SJSA1 (cell line): ENCODE measurements at regions not wholly inside any gene's neighbourhood (a gene's known extent, or its start where the extent isn't known, plus 50 kb on each side); places are given as distances from the start of the nearest gene placed in this dataset.

Experiments used
- DNase-seq, 2 experiments: peaks; one replicate each; pipeline ENCODE4 v3.0.0-alpha.2; 2015 to 2020; ENCODE audit warnings: low spot score in 2 of 2, low read depth in 1 of 2
- H3K27ac ChIP-seq: fragments of 250-450 bp; sonication (Bioruptor Pico); 2 replicates; pipeline ENCODE4 v1.5.1; 2020; ENCODE audit warnings: mild to moderate bottlenecking, moderate library complexity
- H3K27me3 ChIP-seq: fragments of 250-450 bp; sonication (Bioruptor Pico); replicated peaks from 2 replicates; pipeline ENCODE4 v1.5.1; 2020; ENCODE audit warnings: mild to moderate bottlenecking, moderate library complexity
- H3K36me3 ChIP-seq: fragments of 250-450 bp; sonication (Bioruptor Pico); 2 replicates; pipeline ENCODE4 v1.5.1; 2020; ENCODE audit warnings: mild to moderate bottlenecking
- H3K4me1 ChIP-seq: fragments of 250-450 bp; sonication (Bioruptor Pico); replicated peaks from 2 replicates; pipeline ENCODE4 v1.6.1; 2021; ENCODE audit warnings: mild to moderate bottlenecking
- H3K4me3 ChIP-seq: fragments of 250-450 bp; sonication (Bioruptor Pico); 2 replicates; pipeline ENCODE4 v1.5.1; 2020; ENCODE audit warnings: mild to moderate bottlenecking
- H3K9me3 ChIP-seq: fragments of 250-450 bp; sonication (Bioruptor Pico); replicated peaks from 2 replicates; pipeline ENCODE4 v1.5.1; 2020; ENCODE audit warnings: mild to moderate bottlenecking

GRCh38 chr20:52845044-52845443 lies 127.1 kb upstream of the TSHZ2 start:
- H3K36me3 ChIP-seq: no peaks in the 10 kb centered on the region
- no peak overlapping the region for H3K4me3 ChIP-seq
- no peak overlapping the region for H3K27ac ChIP-seq
- H3K9me3 ChIP-seq: no peaks in the 10 kb centered on the region
- peaks cover 11% of the 10 kb centered on the region for H3K4me1 ChIP-seq
- H3K27me3 ChIP-seq: no peaks in the 10 kb centered on the region
- DNase-seq: no peak

- DNase-seq: no peak
- Histone ChIP-seq H3K9me3 (no peaks in the 10 kb centered on the region), H3K4me3 (no peak overlapping the region), H3K27ac (no peak overlapping the region), H3K4me1 (peaks cover 11% of the 10 kb centered on the region), H3K36me3 (no peaks in the 10 kb centered on the region), H3K27me3 (no peaks in the 10 kb centered on the region)
These were observed 128.7 kb upstream of the TSHZ2 start for GRCh38 chr20:52843425-52843824.

GRCh38 chr20:52841003-52841402 lies 131.2 kb upstream of the TSHZ2 start:
- no peak for DNase-seq
- H3K36me3 ChIP-seq: no peaks in the 10 kb centered on the region
- no peaks in the 10 kb centered on the region for H3K4me1 ChIP-seq
- H3K9me3 ChIP-seq: no peaks in the 10 kb centered on the region
- no peak overlapping the region for H3K4me3 ChIP-seq
- no peaks in the 10 kb centered on the region; the same call in 1 of the 2 replicates for H3K27me3 ChIP-seq
- no peak overlapping the region for H3K27ac ChIP-seq

- no peak for DNase-seq
- no peaks in the 10 kb centered on the region for H3K36me3 ChIP-seq
- H3K27me3 ChIP-seq: no peaks in the 10 kb centered on the region; the same call in 1 of the 2 replicates
- no peak overlapping the region for H3K4me3 ChIP-seq
- H3K9me3 ChIP-seq: no peaks in the 10 kb centered on the region
- no peak overlapping the region for H3K27ac ChIP-seq
- no peaks in the 10 kb centered on the region for H3K4me1 ChIP-seq
These were observed 132.1 kb upstream of the TSHZ2 start for GRCh38 chr20:52840041-52840440.

DNA sequence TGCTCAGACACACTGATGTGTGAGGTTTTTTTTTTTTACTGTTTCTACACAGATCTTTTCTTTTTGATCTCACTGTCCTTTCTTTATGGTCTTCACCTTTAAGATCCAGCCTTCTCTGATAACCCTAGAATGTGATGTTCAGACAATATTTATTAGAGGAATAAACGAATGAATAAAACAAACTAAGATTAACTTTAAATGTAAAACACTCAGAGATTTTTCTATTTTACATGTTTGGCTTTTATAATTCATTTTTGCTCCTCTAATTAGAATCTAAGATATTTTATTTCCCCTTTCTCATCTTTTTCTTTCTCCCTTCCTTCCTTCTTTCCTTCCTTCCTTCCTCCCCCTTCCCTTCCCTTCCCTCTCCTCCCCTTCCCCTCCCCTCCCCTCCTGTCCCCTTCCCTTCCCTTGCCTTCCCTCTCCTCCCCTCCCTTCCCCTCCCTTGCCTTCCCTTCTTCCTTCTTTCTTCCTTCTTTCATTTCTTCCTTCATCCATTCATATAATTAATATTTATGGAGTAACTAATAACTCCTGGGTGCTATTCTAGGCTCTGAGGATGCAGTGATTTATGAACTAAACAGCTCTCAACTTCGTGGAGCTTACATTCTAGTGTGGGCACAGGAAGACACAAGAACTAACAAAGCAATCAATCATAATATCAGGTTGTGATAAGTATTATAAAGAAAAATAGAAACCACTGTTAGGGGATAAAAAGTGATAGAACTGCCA lies 133.5 kb upstream of the TSHZ2 start:
- H3K27ac ChIP-seq: no peak overlapping the region
- H3K27me3 ChIP-seq: no peaks in the 10 kb centered on the region; the same call in 1 of the 2 replicates
- H3K4me1 ChIP-seq: no peaks in the 10 kb centered on the region
- no peak for DNase-seq
- no peaks in the 10 kb centered on the region for H3K36me3 ChIP-seq
- no peaks in the 10 kb centered on the region for H3K9me3 ChIP-seq
- H3K4me3 ChIP-seq: no peak overlapping the region

GRCh38 chr20:52837378-52837777 lies 134.8 kb upstream of the TSHZ2 start:
- Histone ChIP-seq H3K9me3 (no peaks in the 10 kb centered on the region), H3K4me3 (no peak overlapping the region), H3K27ac (no peak overlapping the region), H3K36me3 (no peaks in the 10 kb centered on the region), H3K27me3 (no peaks in the 10 kb centered on the region; the same call in 1 of the 2 replicates), H3K4me1 (no peaks in the 10 kb centered on the region)
- DNase-seq: no peak

GRCh38 chr20:52833901-52834300 lies 138.3 kb upstream of the TSHZ2 start:
- DNase-seq: no peak
- Histone ChIP-seq H3K36me3 (no peaks in the 10 kb centered on the region), H3K27ac (no peak overlapping the region), H3K27me3 (no peaks in the 10 kb centered on the region; the same call in 1 of the 2 replicates), H3K9me3 (no peaks in the 10 kb centered on the region), H3K4me1 (no peaks in the 10 kb centered on the region), H3K4me3 (no peak overlapping the region)

- DNase-seq: no peak
- no peak overlapping the region for H3K4me3 ChIP-seq
- no peaks in the 10 kb centered on the region for H3K36me3 ChIP-seq
- no peaks in the 10 kb centered on the region for H3K4me1 ChIP-seq
- no peak overlapping the region for H3K27ac ChIP-seq
- H3K27me3 ChIP-seq: no peaks in the 10 kb centered on the region
- H3K9me3 ChIP-seq: no peaks in the 10 kb centered on the region
These were observed 139.9 kb upstream of the TSHZ2 start for GRCh38 chr20:52832151-52832774.

- no peak for DNase-seq
These were observed 141.6 kb upstream of the TSHZ2 start for GRCh38 chr20:52830598-52830997.

DNA sequence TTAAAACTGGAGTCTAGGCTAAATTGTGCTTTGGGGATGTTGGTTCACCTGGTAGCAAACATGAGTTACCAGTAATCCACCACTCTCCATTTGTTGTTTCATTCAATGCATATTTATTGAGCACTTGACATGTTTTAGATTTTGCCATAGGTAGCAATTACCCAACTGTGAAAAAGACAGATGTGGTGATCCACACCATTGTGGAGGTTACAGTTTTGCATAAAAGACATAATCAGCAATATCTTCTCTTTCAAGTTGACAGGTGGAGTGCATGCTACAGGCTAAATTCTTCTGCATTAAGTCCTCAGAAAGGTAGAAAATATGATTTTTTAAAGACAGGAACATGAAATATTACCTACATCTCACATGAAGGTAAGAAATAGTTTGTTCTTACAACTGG lies 143.0 kb upstream of the TSHZ2 start:
- Histone ChIP-seq H3K4me3 (no peak overlapping the region), H3K9me3 (no peaks in the 10 kb centered on the region), H3K36me3 (no peaks in the 10 kb centered on the region), H3K27ac (no peak overlapping the region), H3K27me3 (no peaks in the 10 kb centered on the region), H3K4me1 (no peaks in the 10 kb centered on the region)
- no peak for DNase-seq

More at GRCh38 chr20:52830598-52830997, 141.6 kb upstream of the TSHZ2 start:
- Histone ChIP-seq H3K9me3 (no peaks in the 10 kb centered on the region), H3K4me1 (no peaks in the 10 kb centered on the region), H3K36me3 (no peaks in the 10 kb centered on the region), H3K27ac (no peak overlapping the region), H3K27me3 (no peaks in the 10 kb centered on the region), H3K4me3 (no peak overlapping the region)

DNA sequence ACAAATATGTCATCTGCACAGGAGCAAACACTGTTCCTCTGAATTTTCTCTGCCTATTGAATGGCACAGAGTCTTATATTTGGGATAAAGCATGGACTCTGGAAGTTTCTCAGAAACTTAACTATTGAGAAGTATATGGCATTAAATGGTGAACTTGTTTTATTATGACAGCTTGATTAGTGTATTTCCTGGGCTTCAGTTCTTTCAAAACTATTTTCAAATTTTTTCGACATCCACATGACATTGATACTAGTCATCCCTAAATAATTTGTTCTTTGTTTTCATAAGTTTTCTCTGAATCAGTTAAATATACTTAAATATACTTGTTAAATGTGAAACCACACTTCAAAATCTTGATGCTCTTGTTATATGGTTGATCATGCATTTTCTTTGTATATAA lies 144.0 kb upstream of the TSHZ2 start:
- Histone ChIP-seq H3K27ac (no peak overlapping the region), H3K36me3 (no peaks in the 10 kb centered on the region), H3K27me3 (no peaks in the 10 kb centered on the region), H3K4me1 (no peaks in the 10 kb centered on the region), H3K4me3 (no peak overlapping the region), H3K9me3 (no peaks in the 10 kb centered on the region)
- DNase-seq: no peak

DNA sequence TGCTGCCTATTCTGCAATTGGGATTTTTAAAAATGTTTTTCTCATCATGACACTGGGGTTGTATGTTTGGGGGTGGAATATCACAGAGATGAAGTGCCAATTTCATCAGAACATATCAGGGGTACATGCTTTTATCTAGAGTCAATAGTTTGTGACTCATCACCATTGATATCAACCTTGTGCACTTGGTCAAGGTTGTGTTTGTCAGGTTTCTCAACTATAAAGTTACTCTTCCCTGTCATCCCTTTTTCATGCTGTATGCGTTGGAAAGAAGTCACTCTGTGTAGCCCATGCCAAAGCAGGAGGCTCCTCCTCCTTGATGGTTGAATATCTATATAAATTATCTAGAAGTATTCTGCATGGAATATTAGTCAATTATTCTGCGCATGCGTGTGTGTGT lies 145.4 kb upstream of the TSHZ2 start:
- H3K36me3 ChIP-seq: no peaks in the 10 kb centered on the region
- DNase-seq: no peak
- H3K4me3 ChIP-seq: no peak overlapping the region
- H3K9me3 ChIP-seq: no peaks in the 10 kb centered on the region
- no peaks in the 10 kb centered on the region for H3K4me1 ChIP-seq
- no peaks in the 10 kb centered on the region for H3K27me3 ChIP-seq
- no peak overlapping the region for H3K27ac ChIP-seq

- Histone ChIP-seq H3K36me3 (no peaks in the 10 kb centered on the region), H3K27ac (no peak overlapping the region), H3K9me3 (no peaks in the 10 kb centered on the region), H3K4me3 (no peak overlapping the region), H3K4me1 (no peaks in the 10 kb centered on the region), H3K27me3 (no peaks in the 10 kb centered on the region)
- DNase-seq: no peak
These were observed 145.8 kb upstream of the TSHZ2 start for GRCh38 chr20:52826321-52826720.

GRCh38 chr20:52824494-52825216 lies 147.5 kb upstream of the TSHZ2 start:
- no peak for DNase-seq
- no peak overlapping the region for H3K27ac ChIP-seq

More at GRCh38 chr20:52824494-52825216, 147.5 kb upstream of the TSHZ2 start:
- H3K36me3 ChIP-seq: no peaks in the 10 kb centered on the region
- no peak overlapping the region for H3K4me3 ChIP-seq
- no peaks in the 10 kb centered on the region for H3K9me3 ChIP-seq
- no peaks in the 10 kb centered on the region for H3K4me1 ChIP-seq
- H3K27me3 ChIP-seq: no peaks in the 10 kb centered on the region
